Fibroblast of lung (primary cell): ENCODE measurements at regions not wholly inside any gene's neighbourhood (a gene's known extent, or its start where the extent isn't known, plus 50 kb on each side); places are given as distances from the start of the nearest gene placed in this dataset.

ENCODE experiments used
- DNase-seq, 2 donors: peaks; one replicate each; pipeline versions ENCODE4 v3.0.0 to v3.0.0-alpha.2; 2010; ENCODE audit warnings: low read depth in 2 of 2
- H2AFZ ChIP-seq: 2 replicates; pipeline ENCODE4 v1.5.1; 2012; ENCODE audit warnings: low read length, control low read depth, inconsistent platforms
- H3K27ac ChIP-seq: 2 replicates; pipeline ENCODE4 v1.5.1; 2011; ENCODE audit warnings: low read length, control low read depth; ENCODE audit not compliant: insufficient read depth
- H3K27me3 ChIP-seq: 2 replicates; pipeline ENCODE4 v1.5.1; 2011; ENCODE audit warnings: mild to moderate bottlenecking, low read length; ENCODE audit not compliant: control insufficient read depth, insufficient read depth
- H3K36me3 ChIP-seq: 2 replicates; pipeline ENCODE4 v1.5.1; 2011; ENCODE audit warnings: low read length; ENCODE audit not compliant: control insufficient read depth, insufficient read depth
- H3K4me1 ChIP-seq: 2 replicates; pipeline ENCODE4 v1.5.1; 2011; ENCODE audit warnings: low read length; ENCODE audit not compliant: control insufficient read depth, insufficient read depth; ENCODE audit errors: extremely low read depth
- H3K4me2 ChIP-seq: 2 replicates; pipeline ENCODE4 v1.5.1; 2011; ENCODE audit warnings: low read length, control low read depth; ENCODE audit not compliant: insufficient read depth; ENCODE audit errors: extremely low read depth
- H3K4me3 ChIP-seq, 4 experiments: fragments of 200-600 bp in 1 of 4; sonication (generic) in 1 of 4; replicated peaks in 1 of 4; 2 replicates each; pipeline ENCODE4 v1.5.1; 2011 to 2016; ENCODE audit warnings: low read length in 4 of 4, low read depth in 3 of 4, mild to moderate bottlenecking in 3 of 4, control low read depth in 2 of 4, inconsistent platforms in 1 of 4, mixed read lengths in 1 of 4; ENCODE audit not compliant: insufficient read depth in 1 of 4; ENCODE audit errors: control extremely low read depth in 1 of 4
- H3K79me2 ChIP-seq: 2 replicates; pipeline ENCODE4 v1.5.1; 2012; ENCODE audit warnings: mild to moderate bottlenecking, low read length, inconsistent platforms; ENCODE audit not compliant: control insufficient read depth, insufficient read depth
- H3K9ac ChIP-seq: 2 replicates; pipeline ENCODE4 v1.5.1; 2011; ENCODE audit warnings: mild to moderate bottlenecking, low read length, control low read depth; ENCODE audit not compliant: insufficient read depth
- H3K9me3 ChIP-seq: 2 replicates; pipeline ENCODE4 v1.5.1; 2012; ENCODE audit warnings: low read depth, low read length; ENCODE audit not compliant: control insufficient read depth, insufficient read depth
- H4K20me1 ChIP-seq: 2 replicates; pipeline ENCODE4 v1.5.1; 2011; ENCODE audit warnings: low read length; ENCODE audit not compliant: control insufficient read depth, insufficient read depth; ENCODE audit errors: extremely low read depth
- CTCF ChIP-seq, 2 donors: IDR thresholded peaks in 1 of 2; conservative IDR thresholded peaks in 1 of 2; 1 replicate in 1 of 2; 2 replicates in 1 of 2; pipeline ENCODE4 v1.5.1; 2011 to 2012; ENCODE audit warnings: low read length in 2 of 2, control low read depth in 1 of 2, inconsistent platforms in 1 of 2, low read depth in 1 of 2, mild to moderate bottlenecking in 1 of 2
- EZH2 ChIP-seq: IDR thresholded peaks from 2 replicates; pipeline ENCODE4 v1.5.1; 2012; ENCODE audit warnings: low read length, control low read depth, mild to moderate bottlenecking; ENCODE audit errors: missing control alignments

GRCh38 chr13:26498656-26499601 is 58.6 kb upstream of the WASF3 start:
- Histone ChIP-seq H3K4me3 (no peak overlapping the region), H4K20me1 (no peaks in the 10 kb centered on the region), H3K36me3 (no peaks in the 10 kb centered on the region), H3K79me2 (no peaks in the 10 kb centered on the region), H3K27me3 (no peaks in the 10 kb centered on the region), H3K9me3 (no peaks in the 10 kb centered on the region), H2AFZ (no peak overlapping the region), H3K9ac (no peak overlapping the region), H3K4me1 (peaks cover 20% of the 10 kb centered on the region), H3K27ac (peak overlapping the region; percentile 26), H3K4me2 (no peak overlapping the region)
- peak; percentile 12 to 44 for DNase-seq
- TF ChIP-seq CTCF (conservative IDR thresholded peaks at IDR 0.05 in 1 of 2, IDR thresholded peaks at IDR 0.05 in 1 of 2; ENCODE audit: low read depth in 1 of 2, low read length in 2 of 2) (no peak), EZH2 (no peak)

DNA sequence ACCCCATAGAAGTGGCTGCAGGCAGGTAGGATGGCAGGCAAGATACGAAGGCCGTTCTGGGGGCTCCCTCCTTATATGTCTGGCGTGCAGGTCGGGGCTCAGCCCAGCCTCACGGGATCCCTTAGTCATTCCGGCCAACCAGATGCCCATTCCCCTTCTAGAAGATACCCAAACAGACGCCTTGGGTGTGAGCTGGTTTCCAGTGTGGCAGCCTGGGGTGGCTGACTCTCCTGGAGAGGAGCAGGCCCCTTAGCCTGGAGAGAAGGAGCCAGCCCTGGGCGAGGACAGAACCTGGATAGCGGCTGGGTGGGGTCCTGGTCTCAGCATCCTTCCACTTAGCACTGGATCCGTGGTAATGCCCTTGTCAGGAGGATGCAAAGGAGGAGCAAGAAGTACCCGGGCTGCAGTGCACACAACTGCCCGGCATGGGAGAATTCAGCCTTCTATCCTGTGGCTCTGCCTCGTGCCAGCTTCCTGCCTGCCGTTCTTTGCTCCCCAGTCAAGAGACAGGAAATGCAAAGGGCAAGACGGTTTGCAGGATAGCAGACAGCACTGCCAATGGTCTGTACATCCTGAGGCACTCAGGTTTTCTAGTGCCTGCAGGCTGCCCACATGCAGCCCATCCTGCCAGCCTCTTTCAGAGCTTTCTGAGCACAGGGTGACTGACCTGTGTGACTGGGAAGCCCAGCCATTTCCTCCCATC is 56.7 kb upstream of the WASF3 start:
- no peak overlapping the region for H3K4me3 ChIP-seq

More for the DNA sequence above, 56.7 kb upstream of the WASF3 start:
- no peak for TF ChIP-seq EZH2
- no peak for TF ChIP-seq CTCF (conservative IDR thresholded peaks at IDR 0.05 in 1 of 2, IDR thresholded peaks at IDR 0.05 in 1 of 2; ENCODE audit: low read depth in 1 of 2, low read length in 2 of 2)
- Histone ChIP-seq H3K9me3 (no peaks in the 10 kb centered on the region), H3K4me2 (no peak overlapping the region), H3K27ac (no peak overlapping the region), H3K27me3 (no peaks in the 10 kb centered on the region), H3K79me2 (no peaks in the 10 kb centered on the region), H4K20me1 (no peaks in the 10 kb centered on the region), H3K4me1 (peaks cover 20% of the 10 kb centered on the region), H3K36me3 (no peaks in the 10 kb centered on the region), H3K9ac (no peak overlapping the region), H2AFZ (no peak overlapping the region)
- DNase-seq: no peak
